Psoas muscle (tissue), 7 donors: ENCODE measurements at regions not wholly inside any gene's neighbourhood (a gene's known extent, or its start where the extent isn't known, plus 50 kb on each side); places are given as distances from the start of the nearest gene placed in this dataset.

Experiments
- ATAC-seq, 4 donors: fragments of 200-7000 bp; cut with Tn5 transposase; one replicate each; pipeline ENCODE4 v1.9.1; 2020; ENCODE audit warnings: moderate library complexity in 3 of 4, mild to moderate bottlenecking in 2 of 4
- DNase-seq, 2 donors: peaks; one replicate each; pipeline ENCODE4 v3.0.0-alpha.2; 2020
- H3K27ac ChIP-seq: fragments of 200-600 bp; one replicate; pipeline ENCODE4 v1.8.0; 2022
- H3K27me3 ChIP-seq, 3 donors: fragments of 200-600 bp in 1 of 3; one replicate each; pipeline versions ENCODE4 v1.6.1 to v1.8.0; 2013 to 2022; ENCODE audit warnings: low read length in 2 of 3, mild to moderate bottlenecking in 2 of 3, moderate library complexity in 1 of 3; ENCODE audit not compliant: insufficient read depth in 3 of 3
- H3K36me3 ChIP-seq, 2 donors: fragments of 200-600 bp in 1 of 2; one replicate each; pipeline versions ENCODE4 v1.6.1 to v1.8.0; 2013 to 2022; ENCODE audit warnings: low read depth in 1 of 2, mild to moderate bottlenecking in 1 of 2, moderate library complexity in 1 of 2; ENCODE audit not compliant: insufficient read depth in 1 of 2
- H3K4me1 ChIP-seq: fragments of 200-600 bp; one replicate; pipeline ENCODE4 v1.8.0; 2022
- H3K4me3 ChIP-seq: fragments of 200-600 bp; one replicate; pipeline ENCODE4 v1.8.0; 2022; ENCODE audit warnings: mild to moderate bottlenecking
- H3K9me3 ChIP-seq: fragments of 200-600 bp; one replicate; pipeline ENCODE4 v1.8.0; 2022
- CTCF ChIP-seq: fragments of 200-600 bp; IDR thresholded peaks from one replicate; pipeline ENCODE4 v1.8.0; 2022; ENCODE audit warnings: antibody characterized with exemption
- WGBS, 3 donors: extraction: QIAGEN DNeasy Blood & Tissue Kit; methylation state at CpG; one replicate each; pipeline versions ENCODE4 v1.1.6 to v1.1.7; 2013; 5-methylcytosine and 5-hydroxymethylcytosine counted together
- intact Hi-C, 2 donors: fragments of 100-400 bp; cut with DNase I; formaldehyde crosslinking; loops; one replicate each; pipeline versions ENCODE4 v1.11.0 to v1.14.2; 2022
- donor health status: healthy with polysubstance abuse.
- donor health status: DM: no; HTN: no; CAD: no; lungs with moderate emphysema.
- donor health status: Bipolar disorder and iron deficiency.
- donor health status: healthy.
- donor health status: DM: yes; HTN: yes; CAD: no.
- donor health status: DM: no; HTN: no; CAD: no.
- donor health status: DM: yes; HTN: yes; CAD: no.

GRCh38 chr2:226420646-226421045 lies 379.0 kb downstream of the IRS1 start:
- DNase-seq (no peak), ATAC-seq (no peak)
- TF ChIP-seq CTCF = no peak
- intact Hi-C loops = no loop called here
- Histone ChIP-seq H3K27ac (no peak overlapping the region), H3K36me3 (no peaks in the 10 kb centered on the region), H3K9me3 (no peaks in the 10 kb centered on the region), H3K4me1 (peaks cover 5% of the 10 kb centered on the region), H3K4me3 (no peak overlapping the region), H3K27me3 (no peaks in the 10 kb centered on the region)

GRCh38 chr2:226418521-226418920 lies 381.1 kb downstream of the IRS1 start:
- intact Hi-C loops = no loop called here
- WGBS, 3 donors = 78 to 86% (median 82%) methylated on average over 5 of the region's 5 CpGs
- ATAC-seq = no peak
- Histone ChIP-seq H3K36me3 (no peaks in the 10 kb centered on the region), H3K9me3 (no peaks in the 10 kb centered on the region), H3K27ac (no peak overlapping the region), H3K4me1 (no peaks in the 10 kb centered on the region), H3K4me3 (no peak overlapping the region), H3K27me3 (no peaks in the 10 kb centered on the region)
- no peak for TF ChIP-seq CTCF
- DNase-seq = no peak

GRCh38 chr2:226414335-226414734 lies 385.3 kb downstream of the IRS1 start:
- no peaks in the 10 kb centered on the region for H3K36me3 ChIP-seq
- intact Hi-C loops = no loop called here
- no peaks in the 10 kb centered on the region for H3K9me3 ChIP-seq
- H3K27ac ChIP-seq = no peak overlapping the region
- TF ChIP-seq CTCF = no peak
- H3K4me1 ChIP-seq = no peaks in the 10 kb centered on the region
- DNase-seq (no peak), ATAC-seq (no peak)
- no peak overlapping the region for H3K4me3 ChIP-seq
- WGBS, 3 donors = 45 to 60% (median 47%) methylated on average over 2 of the region's 2 CpGs
- H3K27me3 ChIP-seq = no peaks in the 10 kb centered on the region

- H3K9me3 ChIP-seq = no peaks in the 10 kb centered on the region
- H3K4me3 ChIP-seq = no peak overlapping the region
- WGBS, 3 donors = 49 to 50% (median 50%) methylated on average over 2 of the region's 2 CpGs
- intact Hi-C loops = no loop called here
- H3K27me3 ChIP-seq = no peaks in the 10 kb centered on the region
- DNase-seq = no peak
- H3K4me1 ChIP-seq = no peaks in the 10 kb centered on the region
- H3K36me3 ChIP-seq = no peaks in the 10 kb centered on the region
- no peak for TF ChIP-seq CTCF
- no peak for ATAC-seq
- no peak overlapping the region for H3K27ac ChIP-seq
These were observed 386.0 kb downstream of the IRS1 start for GRCh38 chr2:226413498-226414130.

- no peak overlapping the region for H3K27ac ChIP-seq
- ATAC-seq (no peak), DNase-seq (no peak)
- H3K27me3 ChIP-seq = no peaks in the 10 kb centered on the region
- H3K9me3 ChIP-seq = no peaks in the 10 kb centered on the region
- intact Hi-C loops = no loop called here
- no peak for TF ChIP-seq CTCF
- H3K4me3 ChIP-seq = no peak overlapping the region
- no peaks in the 10 kb centered on the region for H3K36me3 ChIP-seq
- no peaks in the 10 kb centered on the region for H3K4me1 ChIP-seq
- 93 to 98% (median 95%) methylated on average over 4 of the region's 4 CpGs for WGBS, 3 donors
These were observed 387.8 kb downstream of the IRS1 start for GRCh38 chr2:226411727-226412360.
